Chondrocyte (in vitro differentiated cells): ENCODE measurements at regions not wholly inside any gene's neighbourhood (a gene's known extent, or its start where the extent isn't known, plus 50 kb on each side); places are given as distances from the start of the nearest gene placed in this dataset.

ENCODE experiments used
- DNase-seq: peaks from one replicate; pipeline ENCODE4 v3.0.0; 2021; ENCODE audit warnings: mixed read lengths, low spot score
- H3K27ac Mint-ChIP-seq: one replicate; pipeline ENCODE4 v1.8.0; 2021; ENCODE audit warnings: mild to moderate bottlenecking, moderate library complexity, mixed read lengths; ENCODE audit not compliant: unreplicated experiment
- H3K27me3 Mint-ChIP-seq: 2 replicates; pipeline ENCODE4 v1.8.0; 2021; ENCODE audit warnings: low read depth, mixed read lengths
- H3K36me3 Mint-ChIP-seq: 2 replicates; pipeline ENCODE4 v1.8.0; 2021; ENCODE audit warnings: low read depth, mixed read lengths
- H3K4me1 Mint-ChIP-seq: 2 replicates; pipeline ENCODE4 v1.8.0; 2021; ENCODE audit warnings: low read depth, mild to moderate bottlenecking, mixed read lengths
- H3K4me3 Mint-ChIP-seq: one replicate; pipeline ENCODE4 v1.8.0; 2021; ENCODE audit warnings: mild to moderate bottlenecking, moderate library complexity, mixed read lengths; ENCODE audit not compliant: unreplicated experiment
- H3K9me3 Mint-ChIP-seq: 2 replicates; pipeline ENCODE4 v1.8.0; 2021; ENCODE audit warnings: low read depth, mixed read lengths
- TF ChIP-seq, protein P1 (sequence below): fragments of 200-600 bp; sonication (generic); IDR thresholded peaks from 2 replicates; pipeline ENCODE4 v1.5.0; 2021; ENCODE audit warnings: antibody characterized with exemption, mild to moderate bottlenecking, moderate library complexity

DNA sequence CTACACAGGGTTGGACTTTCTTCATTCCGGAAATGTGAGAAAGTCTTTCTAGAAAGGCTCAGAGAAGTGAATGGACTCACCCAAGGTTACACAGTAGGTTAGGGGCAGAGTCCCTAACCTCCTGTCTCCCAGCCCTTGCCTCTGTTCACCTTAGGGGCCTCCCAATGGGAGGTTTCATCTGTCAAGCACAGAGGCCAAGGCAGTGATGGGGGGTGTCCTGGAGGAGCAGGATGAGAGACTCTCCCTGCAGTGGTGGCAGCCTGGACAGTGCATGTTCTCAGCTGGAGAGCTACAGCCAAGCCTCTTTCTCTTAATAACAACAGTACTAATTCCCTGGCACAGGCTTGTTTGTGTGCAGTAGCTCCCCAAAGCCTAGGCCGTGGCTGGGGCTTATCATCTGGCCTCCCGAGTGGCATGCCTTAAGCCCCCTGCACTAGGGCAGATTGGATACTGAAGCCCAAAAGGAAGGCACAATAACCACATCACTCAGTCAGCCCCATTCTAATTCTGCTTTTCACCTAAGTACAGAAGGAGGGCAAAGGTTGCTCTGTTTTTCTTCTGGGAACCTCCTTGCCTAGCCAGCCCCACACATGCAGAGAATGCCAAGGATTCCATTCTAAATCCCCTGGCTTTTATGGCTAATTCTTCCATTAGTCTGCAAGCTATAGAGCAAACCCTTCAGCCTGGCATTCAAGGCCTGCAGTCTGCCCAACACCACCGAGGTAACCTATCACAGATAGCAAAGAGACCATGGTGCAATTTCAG is 50.2 kb upstream of the XPA start:
- H3K4me1 Mint-ChIP-seq, result no peaks in the 10 kb centered on the region
- peaks cover 10% of the 10 kb centered on the region for H3K9me3 Mint-ChIP-seq
- H3K27ac Mint-ChIP-seq, result no peak overlapping the region

DNA sequence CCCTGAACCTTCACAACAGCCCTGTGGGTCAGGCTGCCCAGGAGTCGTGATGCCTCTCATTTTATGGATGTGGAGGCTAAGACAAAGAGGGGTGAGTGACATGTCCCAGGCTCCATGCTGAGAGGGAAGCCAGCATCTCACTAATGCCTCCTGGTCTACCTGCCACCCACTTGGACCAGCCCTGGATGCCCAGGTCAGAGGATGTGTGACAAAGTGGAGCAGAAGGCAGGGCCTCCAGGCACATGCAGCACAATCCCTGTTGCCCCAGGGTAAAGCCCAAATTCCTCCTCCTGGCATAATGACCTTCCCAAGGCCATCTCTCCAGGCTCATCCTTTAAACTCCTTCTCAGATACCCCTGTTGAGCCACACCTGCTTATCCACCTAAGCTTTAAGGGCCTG is 51.4 kb upstream of the XPA start:
- Mint-ChIP-seq H3K36me3 (no peaks in the 10 kb centered on the region), H3K27ac (no peak overlapping the region), H3K4me3 (no peak overlapping the region), H3K27me3 (peaks cover 70% of the 10 kb centered on the region), H3K9me3 (peaks cover 1% of the 10 kb centered on the region), H3K4me1 (no peaks in the 10 kb centered on the region)
- no peak for DNase-seq
- TF ChIP-seq, protein P1, sequence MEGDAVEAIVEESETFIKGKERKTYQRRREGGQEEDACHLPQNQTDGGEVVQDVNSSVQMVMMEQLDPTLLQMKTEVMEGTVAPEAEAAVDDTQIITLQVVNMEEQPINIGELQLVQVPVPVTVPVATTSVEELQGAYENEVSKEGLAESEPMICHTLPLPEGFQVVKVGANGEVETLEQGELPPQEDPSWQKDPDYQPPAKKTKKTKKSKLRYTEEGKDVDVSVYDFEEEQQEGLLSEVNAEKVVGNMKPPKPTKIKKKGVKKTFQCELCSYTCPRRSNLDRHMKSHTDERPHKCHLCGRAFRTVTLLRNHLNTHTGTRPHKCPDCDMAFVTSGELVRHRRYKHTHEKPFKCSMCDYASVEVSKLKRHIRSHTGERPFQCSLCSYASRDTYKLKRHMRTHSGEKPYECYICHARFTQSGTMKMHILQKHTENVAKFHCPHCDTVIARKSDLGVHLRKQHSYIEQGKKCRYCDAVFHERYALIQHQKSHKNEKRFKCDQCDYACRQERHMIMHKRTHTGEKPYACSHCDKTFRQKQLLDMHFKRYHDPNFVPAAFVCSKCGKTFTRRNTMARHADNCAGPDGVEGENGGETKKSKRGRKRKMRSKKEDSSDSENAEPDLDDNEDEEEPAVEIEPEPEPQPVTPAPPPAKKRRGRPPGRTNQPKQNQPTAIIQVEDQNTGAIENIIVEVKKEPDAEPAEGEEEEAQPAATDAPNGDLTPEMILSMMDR, result no peak

More for the DNA sequence above, 50.2 kb upstream of the XPA start:
- Mint-ChIP-seq H3K36me3 (no peaks in the 10 kb centered on the region), H3K4me3 (no peak overlapping the region), H3K27me3 (peaks cover 65% of the 10 kb centered on the region)
- DNase-seq, result no peak
- TF ChIP-seq, protein P1, result no peak

DNA sequence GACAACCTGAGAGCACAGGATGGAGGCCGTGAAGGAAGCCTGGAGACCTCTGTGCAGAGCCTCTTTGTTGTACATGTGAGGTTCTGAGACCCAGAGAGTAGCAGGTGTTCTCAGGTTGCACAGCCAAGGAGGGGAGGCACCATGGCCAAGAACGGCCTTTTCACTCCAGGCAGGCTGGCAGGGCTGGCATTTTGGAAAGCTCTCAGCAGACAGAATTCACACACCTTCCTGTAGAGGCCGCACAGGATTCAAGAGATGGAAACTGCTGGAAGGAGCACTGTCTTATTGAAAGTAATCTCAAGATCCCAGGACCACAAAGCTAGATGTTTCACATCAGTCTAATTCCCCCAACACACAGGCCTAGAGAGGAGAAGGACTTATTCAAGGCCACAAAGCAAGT is 52.8 kb upstream of the XPA start:
- TF ChIP-seq, protein P1, result no peak
- Mint-ChIP-seq H3K27me3 (peaks cover 68% of the 10 kb centered on the region), H3K9me3 (peaks cover 2% of the 10 kb centered on the region), H3K27ac (no peak overlapping the region), H3K4me3 (no peak overlapping the region), H3K4me1 (no peaks in the 10 kb centered on the region), H3K36me3 (no peaks in the 10 kb centered on the region)
- DNase-seq, result no peak

DNA sequence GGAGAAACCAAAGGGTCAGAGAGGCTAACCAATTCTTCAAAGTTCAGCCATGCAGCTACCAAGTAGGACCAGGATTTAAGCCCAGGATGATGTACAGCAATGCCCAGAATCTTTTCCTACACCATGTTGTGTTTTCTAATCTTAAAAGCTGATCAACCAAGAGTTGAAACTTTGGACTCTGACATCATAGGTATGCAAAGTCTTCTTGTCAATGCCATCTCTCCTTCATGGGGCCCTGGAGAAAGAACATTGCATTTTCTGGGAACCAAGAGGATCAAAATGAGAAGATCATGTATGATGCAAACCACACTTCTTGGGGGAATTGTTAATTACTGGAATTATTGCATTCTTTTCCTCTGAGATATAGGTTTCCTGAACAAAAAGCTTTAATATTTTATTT is 54.4 kb upstream of the XPA start:
- TF ChIP-seq, protein P1, result no peak
- Mint-ChIP-seq H3K9me3 (peaks cover 6% of the 10 kb centered on the region), H3K4me3 (no peak overlapping the region), H3K27ac (no peak overlapping the region), H3K27me3 (peaks cover 60% of the 10 kb centered on the region), H3K4me1 (no peaks in the 10 kb centered on the region), H3K36me3 (no peaks in the 10 kb centered on the region)
- DNase-seq, result no peak

DNA sequence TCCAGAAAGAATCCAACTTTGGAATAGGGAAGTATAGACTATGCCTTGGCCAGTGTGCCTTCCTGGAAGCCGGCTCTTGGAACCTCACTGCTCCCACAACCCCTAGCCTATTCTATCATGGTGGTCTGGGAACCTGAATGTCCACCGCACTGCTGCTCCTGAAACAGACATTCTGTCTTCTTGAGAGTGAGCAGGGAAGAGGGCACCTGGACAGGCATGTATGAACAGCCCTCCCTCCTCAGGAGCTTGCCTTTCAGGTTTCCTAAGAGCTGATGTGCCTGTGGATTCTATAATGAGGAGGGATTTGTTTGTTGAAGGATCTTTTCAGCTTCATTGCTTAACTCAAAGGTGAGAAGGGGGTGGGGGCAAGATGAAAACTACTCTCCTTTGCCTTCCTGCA is 55.1 kb upstream of the XPA start:
- peaks cover 58% of the 10 kb centered on the region for H3K27me3 Mint-ChIP-seq
- H3K36me3 Mint-ChIP-seq, result no peaks in the 10 kb centered on the region
- H3K9me3 Mint-ChIP-seq, result peaks cover 8% of the 10 kb centered on the region
- no peak overlapping the region for H3K27ac Mint-ChIP-seq
- TF ChIP-seq, protein P1, result no peak
- no peaks in the 10 kb centered on the region for H3K4me1 Mint-ChIP-seq
- H3K4me3 Mint-ChIP-seq, result no peak overlapping the region
- no peak for DNase-seq
